GM19025 (cell line): ENCODE measurements at regions not wholly inside any gene's neighbourhood (a gene's known extent, or its start where the extent isn't known, plus 50 kb on each side); places are given as distances from the start of the nearest gene placed in this dataset.

Source experiments
- ATAC-seq: cut with Tn5 transposase; IDR thresholded peaks from one replicate; pipeline ENCODE4 v1.9.1; 2021; ENCODE audit warnings: mild to moderate bottlenecking, low read depth, moderate library complexity; ENCODE audit not compliant: unreplicated experiment

DNA sequence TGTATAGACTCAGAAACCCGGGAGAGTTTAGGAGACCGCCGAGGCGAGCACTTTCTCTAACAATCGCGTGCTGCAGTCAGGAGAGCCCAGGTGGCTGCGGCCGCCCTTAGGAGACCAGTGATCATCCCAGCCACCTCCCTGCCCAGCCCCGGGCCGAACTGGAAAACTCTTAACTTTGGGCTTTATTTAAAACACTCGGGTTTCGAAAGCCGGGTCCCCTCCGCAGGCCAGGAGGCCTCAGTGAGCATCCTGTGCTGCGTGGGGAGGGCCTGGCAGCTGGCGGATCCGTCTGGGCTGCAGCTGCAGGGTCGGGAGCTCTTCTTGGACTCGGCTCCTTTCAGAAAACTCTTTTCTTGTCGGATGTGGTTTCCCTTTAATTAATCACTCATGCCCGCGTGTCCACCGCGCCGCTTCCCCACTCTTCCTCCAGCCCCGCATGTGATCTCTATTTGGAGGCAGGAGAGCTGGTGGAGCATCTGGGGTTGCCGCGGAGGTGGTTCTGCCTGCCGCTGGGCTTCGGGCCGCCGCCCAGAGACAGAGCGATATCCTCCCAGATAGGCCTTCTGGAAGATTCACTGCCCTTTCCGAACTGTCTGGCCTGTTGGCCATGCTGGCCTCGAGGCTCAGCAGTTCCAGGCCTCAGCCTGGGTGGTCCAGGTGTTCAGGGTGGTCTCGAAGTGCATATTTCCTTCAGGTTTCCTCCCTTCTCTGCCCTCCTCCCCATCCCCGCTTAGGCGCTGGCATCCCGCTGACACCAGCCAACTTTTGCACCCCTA lies 59.5 kb downstream of the TMEM174 start:
- no peak for ATAC-seq

DNA sequence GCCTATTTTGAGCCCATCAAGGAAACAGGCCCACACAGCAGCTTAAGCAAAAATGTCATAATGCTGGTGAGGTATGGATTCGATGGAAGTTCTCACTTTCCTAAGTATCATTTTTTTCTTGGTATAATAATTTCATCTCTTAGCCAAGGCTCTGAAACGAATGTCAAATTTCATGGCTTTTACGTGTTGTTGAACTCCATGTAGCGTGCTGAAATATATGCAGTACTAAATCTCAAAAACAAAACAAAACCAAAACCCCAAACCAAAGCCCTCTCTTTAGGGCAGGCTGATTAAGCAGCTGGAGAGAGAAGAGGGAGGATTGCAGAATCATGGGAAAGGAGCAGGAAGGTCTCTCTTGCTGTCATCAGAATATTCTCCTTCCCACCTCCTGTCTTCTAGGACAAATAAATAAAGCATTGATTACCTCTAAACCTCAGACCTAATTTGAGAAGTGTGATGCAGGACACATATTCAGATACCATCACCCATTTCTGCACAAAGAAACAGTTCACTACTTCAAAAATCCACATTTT lies 58.3 kb downstream of the TMEM174 start:
- ATAC-seq = no peak

DNA sequence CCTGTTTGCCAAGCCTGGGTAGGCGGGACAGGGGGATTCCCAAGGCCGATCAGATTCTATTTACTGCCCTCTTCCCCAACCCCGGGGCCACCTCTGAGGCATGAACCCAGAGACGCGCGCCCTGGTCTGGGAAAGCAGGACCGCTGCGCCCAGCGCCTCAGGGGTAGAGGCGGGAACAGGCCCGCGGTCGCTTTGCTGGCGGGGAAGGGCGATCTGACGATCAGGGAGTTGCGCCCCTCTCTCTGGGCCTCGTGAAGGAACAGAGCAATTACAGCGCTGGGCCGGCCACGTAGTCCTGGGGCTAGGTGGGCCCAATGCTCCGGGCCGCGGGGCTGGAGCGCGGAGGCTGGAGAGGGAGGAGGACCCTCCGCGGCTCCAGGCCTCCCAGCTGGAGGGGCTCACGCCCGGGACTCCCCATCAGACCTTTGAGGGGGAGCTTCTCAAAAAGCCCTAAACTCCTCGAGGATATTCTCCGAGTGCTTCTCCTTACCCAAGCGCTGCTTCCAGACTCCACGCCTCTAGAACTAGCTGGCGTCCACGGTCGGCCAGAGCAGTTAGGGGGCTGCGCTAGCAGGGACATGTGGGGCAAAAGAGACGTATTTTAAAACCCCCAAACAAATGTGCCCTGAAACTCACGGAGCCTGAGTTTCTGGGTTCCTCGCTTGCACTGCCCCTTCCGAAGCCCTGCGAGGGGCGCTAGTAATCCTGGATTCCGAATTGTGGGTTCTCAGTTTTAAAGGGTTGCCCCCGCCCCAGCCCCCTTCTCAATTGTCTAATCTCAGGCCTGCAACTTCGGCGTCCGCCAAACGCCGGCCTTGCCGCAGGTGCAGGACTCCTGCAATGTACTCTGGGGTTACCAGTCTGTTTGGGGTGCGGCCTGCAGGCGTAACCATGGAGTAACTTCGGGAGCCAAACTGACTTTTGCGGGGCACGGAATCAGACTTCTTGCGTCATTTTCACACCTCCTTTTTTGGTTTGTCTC lies 57.6 kb downstream of the TMEM174 start:
- ATAC-seq = no peak

DNA sequence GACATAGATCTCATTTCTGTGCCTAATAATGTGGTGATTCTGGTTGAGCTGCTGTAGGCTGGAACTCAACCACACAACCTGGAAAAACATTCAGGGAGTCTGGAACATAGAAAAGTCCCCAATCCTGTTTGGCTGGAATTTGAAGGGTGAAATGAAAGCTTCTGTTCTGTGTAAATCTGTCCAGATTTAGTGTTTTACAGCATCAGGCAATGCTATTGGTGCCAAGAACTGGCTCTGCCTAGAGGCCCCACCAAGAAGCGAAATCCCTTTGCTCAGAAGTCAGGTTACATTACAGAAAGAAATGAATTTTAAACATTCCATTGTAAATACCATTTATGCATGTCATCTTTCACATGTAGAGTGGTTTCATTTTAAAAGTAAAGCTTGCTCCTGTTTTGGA lies 56.3 kb downstream of the TMEM174 start:
- ATAC-seq = no peak

DNA sequence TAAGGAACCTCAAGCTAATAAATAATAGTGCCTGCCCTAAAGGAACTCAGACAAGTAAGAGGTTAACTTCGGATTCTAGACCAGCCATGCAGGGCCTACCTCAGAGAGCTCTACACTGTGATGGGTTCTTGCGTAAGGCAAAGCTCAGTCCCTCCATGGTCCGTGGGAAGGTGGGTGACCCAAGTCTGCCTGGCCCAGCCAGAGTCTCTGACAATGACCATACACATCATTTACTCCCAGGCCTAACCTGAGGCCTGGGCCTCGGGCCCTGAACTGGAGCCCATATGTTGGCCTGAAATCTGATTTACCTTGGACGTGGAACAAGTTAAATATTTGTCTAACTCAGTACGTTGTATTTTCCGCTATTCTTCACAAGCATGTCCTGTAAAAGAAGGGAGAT lies 55.1 kb downstream of the TMEM174 start:
- ATAC-seq = no peak
